ENCODE measurements at regions not wholly inside any gene's neighbourhood (a gene's known extent, or its start where the extent isn't known, plus 50 kb on each side); places are given as distances from the start of the nearest gene placed in this dataset.

DNA sequence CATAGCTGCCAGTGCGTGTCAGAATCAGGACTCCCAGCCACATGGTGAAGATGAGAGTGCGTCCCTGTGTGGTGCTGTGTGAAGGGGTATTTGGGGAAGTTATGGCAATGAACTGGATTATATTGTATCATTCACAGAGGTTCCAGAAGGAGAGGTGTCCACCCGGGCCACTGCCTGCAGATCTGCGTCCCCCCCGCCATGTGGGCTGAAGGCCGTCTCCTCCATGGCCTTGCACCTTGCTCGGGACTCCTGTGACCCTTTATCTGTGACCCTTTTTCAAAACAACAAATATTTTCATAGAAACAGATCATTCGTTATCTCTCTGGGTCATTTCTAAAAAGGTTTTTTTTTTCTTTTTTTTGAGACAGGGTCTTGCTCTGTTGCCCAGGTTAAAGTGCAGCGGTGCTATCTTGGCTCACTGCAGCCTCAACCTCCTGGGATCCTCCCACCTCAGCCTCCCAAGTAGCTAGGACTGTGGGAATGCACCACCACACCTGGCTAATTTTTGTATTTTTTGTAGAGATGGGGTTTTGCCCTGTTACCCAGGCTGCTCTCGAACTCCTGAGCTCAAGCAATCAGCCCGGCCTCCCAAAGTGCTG lies 120.2 kb upstream of the ERRFI1 start:
- H3K4me1 ChIP-seq (ENCODE audit: insufficient read depth), result no peaks in the 10 kb centered on the region
- WGBS (ENCODE audit: low lambda C conversion rate, missing lambda C conversion rate), result 96% methylated on average over 11 of the region's 11 CpGs
- no peak overlapping the region for H3K4me3 ChIP-seq
- H3K79me2 ChIP-seq, result no peaks in the 10 kb centered on the region
- H3K9me2 ChIP-seq (replicated peaks; ENCODE audit: insufficient read depth), result no peaks in the 10 kb centered on the region
- H3K27me3 ChIP-seq, result no peaks in the 10 kb centered on the region
- no peak overlapping the region for H2AFZ ChIP-seq
- H3K27ac ChIP-seq, result no peak overlapping the region
- TF ChIP-seq EZH2phosphoT487 (IDR thresholded peaks at IDR 0.05; ENCODE audit: low read depth, severe bottlenecking, unreplicated experiment) (no peak), EZH2 (IDR thresholded peaks at IDR 0.05; ENCODE audit: borderline replicate concordance) (no peak)
- TF ChIP-seq, protein P1, sequence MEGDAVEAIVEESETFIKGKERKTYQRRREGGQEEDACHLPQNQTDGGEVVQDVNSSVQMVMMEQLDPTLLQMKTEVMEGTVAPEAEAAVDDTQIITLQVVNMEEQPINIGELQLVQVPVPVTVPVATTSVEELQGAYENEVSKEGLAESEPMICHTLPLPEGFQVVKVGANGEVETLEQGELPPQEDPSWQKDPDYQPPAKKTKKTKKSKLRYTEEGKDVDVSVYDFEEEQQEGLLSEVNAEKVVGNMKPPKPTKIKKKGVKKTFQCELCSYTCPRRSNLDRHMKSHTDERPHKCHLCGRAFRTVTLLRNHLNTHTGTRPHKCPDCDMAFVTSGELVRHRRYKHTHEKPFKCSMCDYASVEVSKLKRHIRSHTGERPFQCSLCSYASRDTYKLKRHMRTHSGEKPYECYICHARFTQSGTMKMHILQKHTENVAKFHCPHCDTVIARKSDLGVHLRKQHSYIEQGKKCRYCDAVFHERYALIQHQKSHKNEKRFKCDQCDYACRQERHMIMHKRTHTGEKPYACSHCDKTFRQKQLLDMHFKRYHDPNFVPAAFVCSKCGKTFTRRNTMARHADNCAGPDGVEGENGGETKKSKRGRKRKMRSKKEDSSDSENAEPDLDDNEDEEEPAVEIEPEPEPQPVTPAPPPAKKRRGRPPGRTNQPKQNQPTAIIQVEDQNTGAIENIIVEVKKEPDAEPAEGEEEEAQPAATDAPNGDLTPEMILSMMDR (IDR thresholded peaks at IDR 0.05; ENCODE audit: poor library complexity), result no peak
- H3K9me3 ChIP-seq (ENCODE audit: low read depth), result no peaks in the 10 kb centered on the region
- no peaks in the 10 kb centered on the region for H3K36me3 ChIP-seq (replicated peaks; ENCODE audit: insufficient read depth, low read depth)
- DNase-seq (ENCODE audit: low spot score), result no peak
- H3K4me2 ChIP-seq, result no peak overlapping the region
- H4K20me1 ChIP-seq (ENCODE audit: insufficient read depth, poor library complexity, severe bottlenecking), result no peaks in the 10 kb centered on the region

DNA sequence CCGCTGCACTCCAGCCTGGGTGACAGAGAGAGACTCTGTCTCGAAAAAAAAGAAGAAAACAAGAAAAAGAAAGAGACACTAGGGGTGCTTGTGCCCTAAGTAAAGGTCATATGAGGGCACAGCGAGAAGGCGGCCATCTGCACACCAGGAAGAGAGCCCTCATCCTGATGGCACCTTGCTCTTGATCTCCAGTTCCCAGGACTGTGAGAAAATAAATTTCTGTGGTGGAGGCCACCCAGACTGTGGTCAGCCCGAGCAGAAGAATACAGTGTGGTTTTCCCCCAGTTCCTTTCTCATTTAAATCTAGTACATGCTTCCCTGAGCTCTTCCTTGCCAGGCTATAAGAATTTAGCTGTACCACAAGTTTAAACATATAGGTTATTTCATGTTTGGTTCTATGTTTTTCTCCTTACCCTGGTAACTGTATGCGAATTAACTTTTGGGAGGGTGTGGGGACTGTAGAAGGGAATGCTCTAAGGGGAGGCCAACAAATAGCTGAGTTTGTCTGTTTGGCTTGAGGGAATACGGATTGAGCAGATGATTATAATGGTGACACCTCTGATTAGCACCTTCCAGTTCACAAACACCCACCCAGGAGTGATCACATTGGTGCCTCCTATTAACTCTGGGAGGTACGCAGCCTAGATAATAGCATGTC lies 119.6 kb upstream of the ERRFI1 start:
- Histone ChIP-seq H3K4me3 (no peak overlapping the region), H3K4me1 (ENCODE audit: insufficient read depth) (no peaks in the 10 kb centered on the region), H3K36me3 (replicated peaks; ENCODE audit: insufficient read depth, low read depth) (no peaks in the 10 kb centered on the region), H3K27ac (no peak overlapping the region), H2AFZ (no peak overlapping the region), H4K20me1 (ENCODE audit: insufficient read depth, poor library complexity, severe bottlenecking) (no peaks in the 10 kb centered on the region), H3K27me3 (no peaks in the 10 kb centered on the region), H3K9me2 (replicated peaks; ENCODE audit: insufficient read depth) (no peaks in the 10 kb centered on the region), H3K4me2 (no peak overlapping the region), H3K9me3 (ENCODE audit: low read depth) (no peaks in the 10 kb centered on the region), H3K79me2 (no peaks in the 10 kb centered on the region)
- 89% methylated on average over 8 of the region's 8 CpGs for WGBS (ENCODE audit: low lambda C conversion rate, missing lambda C conversion rate)
- TF ChIP-seq, protein P1 (IDR thresholded peaks at IDR 0.05; ENCODE audit: poor library complexity), result no peak
- no peak for TF ChIP-seq EZH2phosphoT487 (IDR thresholded peaks at IDR 0.05; ENCODE audit: low read depth, severe bottlenecking, unreplicated experiment)
- no peak for TF ChIP-seq EZH2 (IDR thresholded peaks at IDR 0.05; ENCODE audit: borderline replicate concordance)
- DNase-seq (ENCODE audit: low spot score), result no peak

DNA sequence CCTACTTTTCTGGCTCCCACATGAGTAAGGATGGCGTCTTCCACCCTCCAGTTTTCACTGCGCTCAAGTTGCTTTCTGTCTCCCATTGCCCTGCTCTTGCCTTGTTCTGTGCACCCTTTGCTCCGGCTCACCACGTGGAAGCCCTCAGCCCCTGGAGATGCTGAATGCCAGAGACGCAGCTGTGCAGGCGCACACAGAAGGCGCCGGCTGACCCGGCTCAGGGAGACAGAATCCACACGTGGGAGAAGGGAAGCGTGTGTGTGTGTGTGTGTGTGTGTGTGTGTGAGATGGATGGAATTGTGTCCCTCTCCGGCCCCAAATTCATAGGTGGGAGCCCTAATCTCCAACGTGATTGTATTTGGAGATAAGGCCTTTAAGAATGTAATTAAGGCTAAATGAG lies 118.2 kb upstream of the ERRFI1 start:
- H3K27ac ChIP-seq, result peak overlapping the region; percentile 8
- 82% methylated on average over 13 of the region's 13 CpGs for WGBS (ENCODE audit: low lambda C conversion rate, missing lambda C conversion rate)
- no peaks in the 10 kb centered on the region for H3K27me3 ChIP-seq

More for the DNA sequence above, 118.2 kb upstream of the ERRFI1 start:
- Histone ChIP-seq H3K4me2 (no peak overlapping the region), H3K9me3 (ENCODE audit: low read depth) (no peaks in the 10 kb centered on the region), H3K4me1 (ENCODE audit: insufficient read depth) (no peaks in the 10 kb centered on the region), H3K9me2 (replicated peaks; ENCODE audit: insufficient read depth) (no peaks in the 10 kb centered on the region), H2AFZ (no peak overlapping the region), H3K79me2 (no peaks in the 10 kb centered on the region), H4K20me1 (ENCODE audit: insufficient read depth, poor library complexity, severe bottlenecking) (no peaks in the 10 kb centered on the region), H3K4me3 (no peak overlapping the region), H3K36me3 (replicated peaks; ENCODE audit: insufficient read depth, low read depth) (no peaks in the 10 kb centered on the region)
- TF ChIP-seq EZH2 (IDR thresholded peaks at IDR 0.05; ENCODE audit: borderline replicate concordance) (no peak), EZH2phosphoT487 (IDR thresholded peaks at IDR 0.05; ENCODE audit: low read depth, severe bottlenecking, unreplicated experiment) (no peak)
- TF ChIP-seq, protein P1 (IDR thresholded peaks at IDR 0.05; ENCODE audit: poor library complexity), result no peak
- DNase-seq (ENCODE audit: low spot score), result no peak

Measured in hepatocyte (in vitro differentiated cells).